Hindlimb muscle (tissue), 1 donor: ENCODE measurements at regions not wholly inside any gene's neighbourhood (a gene's known extent, or its start where the extent isn't known, plus 50 kb on each side); places are given as distances from the start of the nearest gene placed in this dataset.

ENCODE experiments used
- DNase-seq: peaks from one replicate; pipeline ENCODE4 v3.0.0-alpha.2; 2013

DNA sequence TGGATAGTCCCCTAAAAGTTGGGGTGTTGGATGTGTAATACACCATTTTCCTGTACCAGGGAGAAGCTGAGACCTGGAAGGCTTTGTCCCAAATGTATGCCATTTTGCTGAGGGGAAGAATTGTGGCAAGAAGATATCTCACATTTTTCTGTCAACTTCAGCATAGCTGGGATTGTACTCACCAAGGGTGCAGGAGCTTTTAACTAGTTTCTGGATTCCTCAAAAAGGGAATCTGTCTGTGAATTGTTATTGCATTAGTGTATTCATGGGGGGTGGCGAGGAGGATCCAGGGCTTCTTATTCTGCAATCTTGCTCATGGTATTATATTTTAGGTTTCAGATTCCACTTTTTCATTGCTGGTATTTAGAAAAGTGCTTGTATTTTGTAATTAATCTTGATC is 208.2 kb upstream of the MYOCD start:
- no peak for DNase-seq

DNA sequence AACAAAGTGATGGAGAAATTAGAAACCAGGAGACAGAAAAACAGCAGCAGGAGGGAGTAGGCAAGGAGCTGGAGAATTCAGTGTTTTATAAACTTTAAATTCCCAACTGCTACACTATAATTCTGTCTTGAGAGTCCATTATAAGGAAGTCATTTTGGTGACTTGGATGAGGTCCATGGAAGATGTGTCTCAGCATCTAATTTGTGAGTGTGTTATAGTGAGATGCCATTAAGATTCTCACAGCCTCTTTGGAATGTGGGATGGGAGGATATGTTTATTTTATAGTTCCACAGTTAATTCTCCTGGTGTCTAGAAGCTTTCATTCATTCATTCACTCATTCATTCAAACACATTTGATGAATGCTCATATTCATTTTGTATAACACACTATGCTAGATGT is 206.0 kb upstream of the MYOCD start:
- DNase-seq = no peak

- DNase-seq = no peak
Measured at GRCh38 chr17:12463102-12463501, 202.6 kb upstream of the MYOCD start.

- DNase-seq = no peak
Measured at GRCh38 chr17:12472252-12473173, 193.2 kb upstream of the MYOCD start.

DNA sequence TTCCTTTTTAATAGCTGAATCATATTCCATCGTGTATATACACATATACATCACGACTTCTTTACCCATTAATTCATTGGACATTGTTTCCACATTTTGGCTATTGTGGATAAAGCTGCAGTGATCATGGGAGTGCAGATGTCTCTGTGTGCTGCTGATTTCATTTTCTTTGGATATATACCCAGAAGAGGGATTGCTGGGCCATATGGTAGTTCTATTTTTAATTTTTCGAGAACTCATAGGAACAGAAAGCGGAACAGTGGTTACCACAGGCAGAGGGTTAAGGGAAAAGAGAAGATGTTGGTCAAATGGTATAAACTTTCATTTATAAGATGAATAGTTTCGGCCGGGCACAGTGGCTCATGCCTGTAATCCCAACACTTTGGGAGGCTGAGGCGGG is 187.4 kb upstream of the MYOCD start:
- no peak for DNase-seq

DNA sequence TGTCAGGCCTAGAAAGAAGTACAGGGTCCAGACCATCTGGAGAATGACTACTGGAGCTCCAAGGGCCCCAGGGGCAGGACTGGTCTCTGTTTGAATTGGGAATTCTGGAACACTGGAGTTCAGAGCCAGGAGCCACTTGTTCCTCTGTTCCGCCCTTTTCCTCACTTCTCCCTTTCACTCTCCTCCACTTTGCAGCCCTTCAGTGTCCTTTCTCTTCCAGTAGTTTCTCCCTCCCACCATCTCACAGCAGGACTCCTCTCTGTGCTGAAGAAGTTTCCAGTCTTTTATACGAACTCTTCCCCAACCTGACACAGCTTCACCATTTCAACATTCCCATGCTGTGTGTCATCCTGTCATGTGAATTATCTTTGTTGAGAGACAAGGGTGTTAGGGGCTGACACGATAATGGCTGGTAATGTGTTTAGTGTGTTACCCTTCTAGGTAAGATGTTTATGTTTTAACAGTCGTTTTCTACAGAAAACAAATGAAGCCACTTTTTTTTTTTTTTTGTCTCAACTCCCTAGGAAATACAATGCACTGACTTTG is 180.3 kb upstream of the MYOCD start:
- DNase-seq = no peak

DNA sequence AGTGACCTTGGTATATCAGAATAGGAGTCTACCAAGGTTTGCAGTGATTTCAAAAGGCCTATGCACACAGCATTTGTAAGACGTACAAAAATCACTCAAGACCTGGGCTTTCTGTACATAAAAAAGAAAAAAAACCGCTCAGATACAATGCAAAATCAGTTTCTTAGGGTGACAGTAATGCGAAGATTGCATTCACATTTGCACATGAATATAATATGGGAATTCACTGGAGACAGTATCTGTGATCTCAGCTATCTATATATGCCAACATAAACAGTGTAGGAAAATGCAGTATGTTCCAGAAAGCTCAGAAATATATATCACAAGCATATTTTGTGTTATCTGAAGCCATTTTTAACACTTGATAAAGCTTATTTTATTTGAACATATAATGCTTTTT is 176.4 kb upstream of the MYOCD start:
- no peak for DNase-seq

DNA sequence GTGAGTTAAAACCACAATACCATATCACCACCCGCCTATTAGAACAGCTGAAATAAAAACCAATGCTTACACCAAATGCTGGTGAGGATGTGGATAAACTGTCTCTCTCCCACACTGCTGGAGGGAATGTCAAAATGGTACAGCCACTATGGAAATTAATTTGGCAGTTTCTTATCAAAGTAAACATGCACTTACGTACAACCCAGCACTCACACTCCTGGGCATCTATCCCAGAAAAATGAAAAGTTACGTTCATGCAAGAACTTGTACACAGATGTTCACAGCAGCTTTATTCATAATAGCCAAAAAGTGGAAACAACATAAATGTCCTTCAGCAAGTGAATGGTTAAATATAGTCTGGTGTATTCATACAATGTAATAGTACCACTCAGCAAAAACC is 173.2 kb upstream of the MYOCD start:
- DNase-seq = peak; percentile 4

GRCh38 chr17:12505866-12506265 is 159.8 kb upstream of the MYOCD start:
- no peak for DNase-seq

- DNase-seq = no peak
Measured at GRCh38 chr17:12507026-12507595, 158.6 kb upstream of the MYOCD start.

- no peak for DNase-seq
Measured at GRCh38 chr17:12509801-12510200, 155.9 kb upstream of the MYOCD start.

DNA sequence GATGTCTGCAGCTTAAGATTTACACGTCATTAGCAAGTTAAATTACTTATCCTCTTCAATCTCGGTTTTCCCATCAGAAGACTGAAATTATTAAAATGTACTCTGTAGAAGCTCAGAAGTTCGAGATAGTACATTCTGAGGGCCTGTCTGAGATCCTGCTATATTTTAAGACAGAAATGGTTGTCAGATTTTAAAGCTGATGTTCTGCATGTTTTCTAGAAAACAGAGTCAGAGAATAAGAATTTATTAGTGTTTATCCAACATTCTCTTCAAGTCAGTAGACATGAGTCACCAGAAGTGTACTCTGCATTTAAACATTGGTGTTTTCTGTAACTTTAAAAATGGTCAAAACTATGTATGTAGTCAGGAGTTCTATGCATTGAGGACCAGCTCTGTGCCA is 155.2 kb upstream of the MYOCD start:
- no peak for DNase-seq

- no peak for DNase-seq
Measured at GRCh38 chr17:12512694-12513355, 152.9 kb upstream of the MYOCD start.

DNA sequence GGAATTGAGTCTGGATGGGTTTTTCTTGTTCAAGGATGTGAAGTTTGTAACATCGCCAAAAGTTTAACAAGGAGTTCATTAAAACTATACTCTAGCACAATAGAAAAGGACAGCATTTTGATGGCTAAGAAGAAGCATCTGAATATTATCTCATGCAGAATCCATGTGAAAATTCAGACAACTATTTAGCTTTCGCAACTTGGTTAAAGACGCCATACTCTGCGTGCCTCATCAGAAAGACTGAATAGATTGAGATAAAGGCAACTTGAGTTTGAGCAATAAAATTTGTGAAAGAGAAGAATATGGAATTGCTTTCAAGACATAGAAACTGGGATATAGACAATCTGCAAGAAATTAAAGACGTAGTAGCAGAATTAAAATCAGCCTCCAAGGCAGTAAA is 151.1 kb upstream of the MYOCD start:
- DNase-seq = no peak

DNA sequence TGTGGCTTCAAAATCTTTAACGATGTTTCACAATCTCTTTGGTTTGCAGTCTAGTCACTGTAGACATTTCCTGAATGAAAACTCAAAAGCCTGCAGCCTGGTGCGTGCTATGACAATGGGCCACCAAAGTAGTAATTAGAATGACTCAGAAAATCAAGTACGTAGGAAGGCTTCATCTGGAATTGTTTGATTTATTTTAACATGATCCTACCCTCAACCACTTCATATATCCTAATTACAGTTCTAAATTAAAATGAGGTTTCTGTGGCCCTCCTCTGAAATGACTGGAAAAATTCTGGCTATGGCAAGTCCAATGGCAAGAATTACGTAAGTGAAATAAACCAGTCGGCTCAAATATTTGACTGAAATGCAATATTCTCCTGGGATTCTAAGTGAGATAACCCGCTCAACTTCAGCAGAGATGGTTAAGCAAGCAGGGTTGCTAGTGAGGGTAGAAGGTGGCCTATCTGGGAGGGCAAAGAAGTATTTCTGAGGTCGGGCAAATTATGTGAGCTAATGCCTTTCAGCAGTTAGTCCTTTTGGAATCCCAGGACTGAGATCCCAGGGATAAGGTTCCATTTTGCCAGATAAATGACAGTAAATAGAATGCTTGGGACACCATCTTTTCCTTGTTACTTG is 145.6 kb upstream of the MYOCD start:
- no peak for DNase-seq

DNA sequence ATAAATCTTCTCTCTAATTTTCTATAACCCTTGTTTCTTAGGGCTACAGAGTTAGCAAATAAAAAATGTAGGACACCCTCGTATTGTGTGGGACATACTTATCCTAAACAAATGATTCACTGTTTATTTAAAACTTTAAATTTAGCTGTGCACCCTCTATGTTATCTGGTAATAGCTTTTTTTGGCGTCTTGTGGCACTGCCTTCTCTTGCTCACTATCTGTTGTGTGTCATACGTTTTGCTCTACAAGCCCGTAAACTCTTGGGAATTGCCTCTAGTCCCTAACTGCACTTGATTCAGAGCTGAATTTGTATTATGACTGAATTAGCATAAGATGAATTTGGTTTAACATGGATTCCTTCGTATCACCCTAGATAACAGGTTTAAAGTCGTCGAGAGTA is 144.3 kb upstream of the MYOCD start:
- no peak for DNase-seq

- DNase-seq = no peak
Measured at GRCh38 chr17:12522336-12522735, 143.4 kb upstream of the MYOCD start.

DNA sequence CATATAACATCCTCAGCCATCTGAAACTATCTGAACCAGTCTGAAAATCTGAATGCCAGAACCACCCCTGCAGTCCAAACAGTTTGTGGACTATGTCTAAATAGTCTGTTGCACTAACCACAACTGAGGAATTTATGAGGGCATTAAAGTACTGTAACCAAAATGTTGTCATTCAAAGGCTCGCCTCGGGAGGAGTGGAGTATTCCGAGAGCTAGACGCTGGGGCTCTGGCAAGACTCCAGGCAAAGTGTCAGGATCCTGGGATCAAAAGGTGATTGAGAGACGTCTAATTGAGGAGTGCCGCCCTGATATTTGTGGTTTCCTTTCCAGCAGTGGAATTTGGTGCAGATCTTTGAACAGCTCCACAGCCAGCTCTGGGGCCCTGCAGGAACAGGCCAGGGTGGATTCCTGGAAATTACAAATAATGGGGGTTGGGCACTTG is 142.9 kb upstream of the MYOCD start:
- no peak for DNase-seq

GRCh38 chr17:12523244-12523643 is 142.4 kb upstream of the MYOCD start:
- DNase-seq = no peak

GRCh38 chr17:12528036-12528435 is 137.7 kb upstream of the MYOCD start:
- no peak for DNase-seq

GRCh38 chr17:12530161-12530560 is 135.5 kb upstream of the MYOCD start:
- no peak for DNase-seq

GRCh38 chr17:12536021-12536420 is 129.7 kb upstream of the MYOCD start:
- no peak for DNase-seq

- DNase-seq = no peak
Measured at GRCh38 chr17:12536472-12536871, 129.2 kb upstream of the MYOCD start.
